CD4-positive, alpha-beta T cell treated with Interleukin-10 for 1 hour (primary cell): ENCODE measurements at regions not wholly inside any gene's neighbourhood (a gene's known extent, or its start where the extent isn't known, plus 50 kb on each side); places are given as distances from the start of the nearest gene placed in this dataset.
"Not testable (repeated sequence)": the region's sequence is repeated elsewhere in the genome, so short reads cannot be mapped to it uniquely, and the experiment has no call there.

Experiments
- DNase-seq: peaks from one replicate; pipeline ENCODE4 v3.0.0-alpha.2; 2020

DNA sequence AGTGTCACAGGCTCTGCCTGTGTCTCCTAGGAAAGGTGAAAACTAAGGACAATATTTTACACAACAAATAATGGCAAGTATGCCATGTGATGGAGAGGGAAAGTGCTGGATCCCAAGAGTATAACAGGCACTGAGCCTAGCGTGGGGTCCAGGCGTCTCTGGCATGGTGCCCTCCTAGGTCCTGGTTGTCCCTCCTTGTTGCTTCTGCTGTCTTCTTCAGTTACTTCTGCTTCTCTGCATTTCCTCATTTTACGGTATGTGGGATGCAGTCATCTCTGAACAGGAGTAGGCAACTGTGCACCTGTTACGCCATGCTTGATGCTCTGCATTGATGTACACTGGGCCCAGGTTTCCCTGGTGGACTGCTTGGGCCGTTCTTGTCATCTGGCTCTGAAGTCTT, 1480.8 kb downstream of the FOXD4L5 start:
- DNase-seq, result not testable (repeated sequence)

DNA sequence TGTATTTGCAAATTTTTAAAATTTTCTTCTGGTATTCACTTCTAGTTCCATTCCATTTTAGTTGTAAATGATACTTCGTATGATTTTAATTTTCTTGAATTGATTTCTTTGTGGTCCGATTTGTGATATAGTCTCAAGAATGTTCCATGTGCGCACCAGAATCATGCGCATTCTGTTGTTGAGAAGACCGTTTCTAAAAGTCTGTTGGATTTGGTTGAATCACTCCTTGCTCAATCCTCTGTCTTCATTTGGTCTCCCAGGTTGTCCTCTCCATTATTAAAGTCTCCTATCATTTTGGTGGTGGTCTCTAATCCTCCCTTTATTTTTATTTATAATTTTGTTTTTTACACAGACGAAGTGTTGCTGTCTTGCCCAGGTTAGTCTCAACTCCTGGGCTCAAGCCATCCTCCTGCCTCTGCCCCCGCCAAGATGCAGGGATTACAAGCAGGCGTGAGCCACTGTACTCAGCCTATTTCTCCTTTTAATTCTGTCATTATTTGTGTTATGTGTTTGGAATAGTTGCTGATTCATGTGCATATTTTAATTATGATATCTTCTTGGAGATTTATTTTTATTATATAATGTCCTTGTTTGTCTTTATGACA, 1490.8 kb downstream of the FOXD4L5 start:
- DNase-seq, result not testable (repeated sequence)

DNA sequence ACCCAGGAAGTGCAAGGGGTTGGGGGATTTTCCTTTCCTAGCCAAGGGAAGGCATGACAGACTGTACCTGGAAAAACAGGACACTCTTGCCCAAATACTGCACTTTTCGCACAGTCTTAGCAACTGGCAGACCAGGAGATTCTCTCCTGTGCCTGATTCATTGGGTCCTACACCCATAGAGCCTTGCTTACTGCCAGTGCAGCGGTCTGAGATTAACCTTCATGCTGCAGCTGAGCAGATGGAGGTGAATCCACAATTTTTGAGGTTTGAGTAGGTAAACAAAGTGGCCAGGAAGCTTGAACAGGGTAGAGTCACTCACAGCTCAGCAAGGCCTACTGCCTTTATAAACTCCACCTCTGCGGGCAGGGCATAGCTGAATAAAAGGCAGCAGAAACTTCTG, 1497.6 kb downstream of the FOXD4L5 start:
- not testable (repeated sequence) for DNase-seq

DNA sequence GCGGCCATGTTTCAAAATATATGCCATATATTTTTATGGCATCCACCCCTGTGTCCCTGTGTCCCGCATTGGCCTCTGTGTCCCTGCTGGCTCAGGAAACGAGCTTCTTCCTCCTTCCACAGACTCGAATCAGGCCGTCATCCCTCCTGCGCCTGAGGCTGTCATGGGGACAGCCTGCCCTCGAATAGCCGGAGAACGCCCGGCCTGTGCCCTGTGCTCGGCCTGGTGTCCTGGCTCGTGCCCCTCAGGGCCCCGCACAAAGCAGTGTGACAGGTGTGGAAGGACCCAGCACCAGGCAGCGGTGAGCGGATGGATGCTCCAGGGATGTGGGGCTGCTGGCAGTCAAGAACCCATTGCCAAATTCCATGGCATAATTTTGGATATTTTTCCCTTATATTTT, 1500.0 kb downstream of the FOXD4L5 start:
- not testable (repeated sequence) for DNase-seq

DNA sequence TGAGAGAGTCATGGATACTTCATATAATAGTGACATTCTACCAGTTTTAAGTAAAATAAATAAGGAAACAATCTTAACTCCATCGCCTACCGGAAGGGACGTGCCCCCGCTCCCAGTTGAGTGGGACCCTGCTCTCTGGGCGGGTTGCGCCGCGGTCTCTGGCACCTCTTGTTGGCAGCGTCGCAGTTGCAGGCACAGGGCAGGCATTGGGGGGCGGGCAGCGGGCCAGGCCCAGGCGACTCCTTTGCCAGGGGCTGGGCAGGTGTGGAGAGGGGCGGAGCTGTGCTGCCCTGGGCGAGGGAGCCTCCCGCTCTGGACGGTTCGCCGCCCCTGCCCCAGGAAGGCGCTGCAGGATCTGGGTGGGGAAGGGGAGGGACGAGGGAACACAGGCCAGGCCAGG, 1500.6 kb downstream of the FOXD4L5 start:
- not testable (repeated sequence) for DNase-seq

DNA sequence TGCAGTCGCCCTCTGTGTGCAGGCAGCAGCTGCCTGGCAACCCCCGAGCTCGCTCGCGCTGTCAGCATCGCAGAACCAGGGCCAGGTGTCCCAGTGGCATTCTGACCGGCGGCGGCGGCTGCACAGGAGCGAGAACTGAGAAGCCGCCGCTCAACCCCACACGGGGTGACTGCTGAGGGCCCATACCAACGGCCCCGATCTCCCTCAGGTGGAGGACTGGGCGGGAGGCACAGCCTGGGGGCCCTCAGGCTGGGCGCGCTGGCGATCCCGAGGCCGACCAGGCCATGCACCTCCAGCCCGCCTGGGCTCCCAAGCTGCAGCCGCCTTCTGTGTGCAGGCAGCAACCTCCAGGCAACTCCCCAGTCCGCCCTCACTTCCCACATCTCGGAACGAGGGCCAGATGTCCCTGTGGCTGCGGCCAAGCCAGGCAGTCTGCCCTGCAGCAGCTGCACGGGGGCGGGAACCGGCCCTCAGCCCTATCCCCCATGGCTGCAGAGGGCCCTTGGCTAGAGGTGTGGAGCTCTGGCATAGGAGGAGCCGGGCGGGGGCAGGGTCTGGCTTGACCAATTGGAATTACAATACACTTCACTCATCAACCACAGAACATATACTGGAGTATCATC, 1503.1 kb downstream of the FOXD4L5 start:
- not testable (repeated sequence) for DNase-seq

DNA sequence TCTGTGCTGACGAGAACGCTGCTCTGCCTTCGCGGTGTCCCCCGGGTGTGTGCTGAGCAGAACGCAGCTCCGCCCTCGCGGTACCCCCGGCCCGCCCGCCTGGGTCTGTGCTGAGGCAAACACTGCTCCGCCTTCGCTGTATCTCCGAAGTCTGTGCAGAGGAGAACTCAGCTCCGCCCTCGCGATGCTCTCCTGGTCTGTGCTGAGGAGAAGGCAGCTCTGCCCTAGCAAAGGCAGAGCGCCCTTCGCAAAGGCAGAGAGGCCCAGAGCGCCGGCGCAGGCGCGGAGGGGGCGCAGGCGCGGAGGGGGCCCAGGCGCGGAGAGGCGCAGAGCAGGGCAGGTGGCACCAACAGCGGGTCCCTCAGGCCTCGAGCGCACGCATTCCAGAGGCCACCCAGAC, 1503.6 kb downstream of the FOXD4L5 start:
- peak; percentile 15 for DNase-seq

DNA sequence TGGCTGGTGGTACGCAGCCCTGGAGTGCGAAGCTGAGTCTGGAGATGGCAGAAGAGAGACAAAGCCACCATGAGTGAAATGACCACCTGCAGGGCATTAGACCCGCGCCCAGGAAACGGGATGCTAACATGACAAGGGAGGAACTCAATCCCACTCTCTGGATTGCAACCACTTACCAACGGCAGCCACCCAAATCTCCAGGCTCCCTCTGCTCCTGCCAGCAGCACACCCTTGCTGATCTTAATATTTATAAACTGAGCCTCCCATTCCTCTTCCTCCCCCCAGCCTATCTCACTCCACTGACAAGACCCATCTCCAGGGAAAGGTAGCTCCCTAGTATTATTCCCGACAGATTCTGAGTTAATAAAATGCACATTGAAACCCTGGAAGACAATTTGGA, 1508.8 kb downstream of the FOXD4L5 start:
- DNase-seq, result not testable (repeated sequence)

DNA sequence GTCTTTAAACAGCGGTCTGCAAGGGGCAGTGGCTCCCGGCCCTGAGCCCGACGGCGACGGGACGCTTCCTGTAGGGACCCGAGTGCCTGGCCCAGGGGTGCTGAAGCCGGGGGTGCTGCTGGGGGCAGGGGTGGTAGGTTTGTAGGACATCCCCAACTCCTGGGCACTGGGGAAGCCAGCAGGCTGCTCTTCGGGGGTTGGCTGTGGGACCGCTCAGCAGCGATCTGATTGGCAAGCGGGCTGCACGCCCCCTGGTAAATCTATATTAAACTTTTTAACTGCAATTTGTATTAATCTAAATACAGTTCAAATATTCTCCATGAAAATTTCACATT, 1510.0 kb downstream of the FOXD4L5 start:
- not testable (repeated sequence) for DNase-seq

DNA sequence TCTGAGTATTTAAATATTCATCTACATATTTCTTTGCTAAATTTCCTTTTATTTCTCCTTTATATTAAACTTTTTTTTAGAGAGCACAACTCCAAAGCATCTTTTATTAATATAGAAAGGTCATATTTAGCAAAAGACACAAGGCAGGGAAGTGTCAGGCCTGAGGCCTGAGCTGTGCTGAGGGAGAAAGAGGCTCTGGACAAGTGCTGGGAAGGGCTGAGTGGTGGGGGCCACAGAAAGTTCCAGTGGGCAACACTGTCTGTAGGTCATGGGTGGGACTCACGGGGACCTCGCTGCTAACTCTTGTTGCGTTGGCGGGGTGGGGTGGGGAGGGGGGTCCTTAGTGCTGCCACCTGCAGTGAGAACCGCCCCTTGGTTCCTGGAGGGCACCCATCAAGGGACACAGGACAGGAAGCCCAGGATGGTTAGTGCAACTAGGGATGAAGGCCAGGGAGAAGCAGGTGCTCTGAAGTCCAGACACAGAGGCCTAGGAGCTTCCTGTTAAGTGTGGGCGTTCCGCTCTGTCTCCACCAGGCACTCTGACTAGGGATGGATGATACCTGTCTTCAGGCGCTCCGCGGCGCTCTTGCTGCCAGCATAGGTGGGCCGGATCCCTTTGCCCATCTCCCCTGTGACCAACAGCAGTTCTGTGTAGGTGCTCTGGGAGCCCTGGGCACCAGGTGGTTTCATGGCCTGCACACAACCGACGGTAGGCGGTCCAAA, 1510.5 kb downstream of the FOXD4L5 start:
- DNase-seq, result not testable (repeated sequence)

DNA sequence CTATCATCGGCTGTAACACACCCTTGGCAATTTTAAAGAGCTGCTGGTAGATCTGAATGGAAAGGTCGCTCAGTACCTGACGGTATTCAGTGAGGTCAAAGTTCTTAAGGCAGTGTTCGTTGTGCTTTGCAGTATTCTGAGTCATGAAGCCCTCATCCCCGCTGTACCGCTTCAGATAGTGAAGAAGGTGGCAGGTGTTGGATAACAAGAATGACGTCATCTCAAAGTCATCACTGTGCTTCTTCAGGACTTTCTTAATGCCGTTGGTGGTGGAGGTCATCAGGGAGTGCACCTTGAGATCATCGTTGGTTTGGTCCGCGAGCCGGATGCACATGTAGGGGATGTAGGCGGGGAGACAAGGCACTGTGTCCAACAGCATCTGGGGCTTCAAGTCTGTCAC, 1522.8 kb downstream of the FOXD4L5 start:
- not testable (repeated sequence) for DNase-seq

DNA sequence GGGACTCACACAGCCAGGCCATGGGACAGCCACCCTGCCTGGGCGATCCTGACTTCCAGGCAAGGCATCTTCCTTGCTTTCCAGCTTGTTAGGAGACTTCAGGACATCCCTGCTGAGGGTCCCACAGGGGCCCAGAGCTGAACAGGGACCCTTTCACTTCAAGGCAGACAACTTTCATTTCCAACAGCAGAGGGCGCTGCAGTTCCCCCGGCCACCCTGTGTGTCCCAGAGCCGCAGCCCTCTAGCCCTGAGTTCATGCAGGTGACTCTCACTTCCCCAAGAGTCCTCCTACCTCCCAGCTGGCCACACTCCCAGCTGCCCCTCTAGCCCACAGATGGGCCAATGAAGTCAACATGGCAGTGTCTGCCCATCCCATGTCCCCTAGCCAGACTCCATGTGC, 1556.0 kb downstream of the FOXD4L5 start:
- DNase-seq, result not testable (repeated sequence)

DNA sequence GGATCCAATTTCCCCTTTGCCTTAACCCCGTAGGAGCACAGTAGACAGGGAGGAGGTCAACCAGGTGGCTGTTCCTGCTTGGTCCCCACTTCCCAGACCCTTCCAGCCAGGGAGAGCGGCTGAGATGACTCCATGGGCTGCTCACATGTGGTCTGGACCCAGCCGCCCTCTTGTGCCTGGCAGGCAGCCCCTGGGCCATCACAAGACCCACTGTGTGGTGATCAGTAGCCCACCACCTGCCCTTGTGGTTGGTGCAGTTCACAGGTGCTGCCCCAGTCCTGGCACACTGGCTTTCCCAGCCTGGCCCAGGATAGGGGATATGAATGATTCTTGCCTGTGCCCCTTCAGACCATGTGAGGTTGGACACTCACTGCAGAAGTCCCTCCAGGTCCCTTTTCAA, 1556.7 kb downstream of the FOXD4L5 start:
- DNase-seq, result no peak

DNA sequence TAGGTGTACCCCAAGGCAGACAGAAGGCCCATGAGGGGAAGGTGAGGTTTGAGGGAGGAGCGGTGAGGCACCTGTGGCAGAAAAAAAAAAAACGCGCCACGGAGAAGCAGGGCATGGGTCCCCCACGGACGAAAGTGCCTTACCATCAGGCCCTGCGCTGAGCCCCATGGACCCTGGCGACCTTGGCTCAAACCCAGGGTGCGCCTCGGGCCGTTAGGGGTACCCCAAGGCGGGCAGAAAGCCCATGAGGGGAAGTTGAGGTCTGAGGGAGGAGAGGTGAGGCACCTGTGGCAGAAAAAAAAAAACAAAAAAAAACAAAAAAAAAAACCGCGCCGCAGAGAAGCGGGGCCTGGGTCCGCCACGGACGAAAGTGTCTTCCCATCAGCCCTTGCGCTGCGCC, 1576.7 kb downstream of the FOXD4L5 start:
- not testable (repeated sequence) for DNase-seq

DNA sequence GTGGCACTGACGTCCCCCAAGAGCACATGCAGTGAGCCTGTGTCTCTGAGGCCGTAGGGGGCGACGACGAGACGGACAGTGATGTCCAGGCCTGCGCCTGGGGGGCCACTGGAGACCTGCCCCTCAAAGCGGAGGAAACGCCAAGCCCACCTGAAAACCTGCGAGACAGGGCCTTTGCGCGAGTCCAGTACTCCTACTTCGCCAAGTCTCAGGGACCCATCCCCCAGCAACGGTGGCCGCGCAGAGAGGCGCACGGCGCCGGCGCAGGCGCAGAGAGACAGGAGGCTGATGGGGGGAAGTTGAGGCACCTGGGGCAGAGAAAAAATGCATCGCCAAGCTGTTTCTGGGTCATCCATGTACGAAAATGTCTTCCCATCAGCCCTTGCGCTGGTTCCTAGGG, 1580.6 kb downstream of the FOXD4L5 start:
- DNase-seq, result not testable (repeated sequence)

DNA sequence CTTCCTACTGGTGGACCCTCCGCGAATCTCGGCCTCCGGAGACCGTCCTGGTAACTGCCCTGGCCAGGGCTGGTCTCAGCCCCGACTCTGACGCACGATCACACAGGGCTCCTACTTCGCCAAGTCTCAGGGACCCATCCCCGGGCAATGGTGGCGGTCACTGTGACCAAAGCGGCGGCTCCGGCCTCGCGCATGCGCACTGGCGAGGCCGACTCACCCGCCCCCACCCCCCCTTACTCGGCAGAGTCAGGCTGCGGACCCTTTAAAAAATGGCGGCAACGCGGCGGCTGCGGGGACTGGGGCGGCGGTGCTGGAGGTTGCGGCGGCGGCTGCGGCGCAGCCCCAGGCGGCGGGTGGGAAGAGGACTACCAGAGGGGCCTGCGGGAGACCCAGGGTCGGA, 1581.3 kb downstream of the FOXD4L5 start:
- DNase-seq, result not testable (repeated sequence)

DNA sequence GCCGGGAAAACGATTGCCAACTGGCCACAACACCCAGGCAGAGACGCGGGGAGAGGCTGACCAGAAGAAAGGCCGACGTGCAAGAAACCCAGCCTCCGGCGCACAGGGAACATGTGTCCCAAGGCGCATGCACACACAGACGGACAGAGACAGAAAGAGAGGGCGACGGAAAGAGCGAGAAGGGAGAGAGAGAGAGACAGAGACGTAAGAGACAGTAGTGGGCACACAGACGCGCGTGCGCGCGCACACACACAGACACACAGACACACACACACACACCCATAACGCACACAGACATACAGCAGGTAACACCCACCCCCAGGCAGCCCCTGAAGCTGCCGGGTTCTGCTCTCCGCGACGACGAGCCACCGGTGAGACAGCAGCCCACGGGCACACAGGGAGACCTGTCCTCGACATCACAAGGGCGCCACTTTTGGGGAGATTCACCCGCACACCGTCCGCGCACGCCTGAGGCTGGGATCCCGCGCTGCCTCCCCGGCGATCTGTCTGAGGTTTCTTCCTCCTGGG, 1581.8 kb downstream of the FOXD4L5 start:
- DNase-seq, result not testable (repeated sequence)
